SK-N-SH (cell line): ENCODE measurements at regions not wholly inside any gene's neighbourhood (a gene's known extent, or its start where the extent isn't known, plus 50 kb on each side); places are given as distances from the start of the nearest gene placed in this dataset.

ENCODE experiments used
- CTCF ChIA-PET: fragments of 300-600, 350-600 bp; formaldehyde crosslinking; extraction: SDS; loops from one replicate; lab custom pipeline; 2021; lab: Yijun Ruan, JAX
- POLR2A ChIA-PET: fragments of 350-600 bp; sonication (Branson Sonifier 250); formaldehyde crosslinking; extraction: SDS; loops from one replicate; lab custom pipeline; 2020; ENCODE audit warnings: antibody characterized with exemption, inconsistent platforms; lab: Yijun Ruan, JAX
- DNase-seq: peaks from one replicate; pipeline ENCODE4 v3.0.0; 2012
- H2AFZ ChIP-seq: fragments of 200-600 bp; sonication (generic); 2 replicates; pipeline ENCODE4 v1.8.1; 2016; ENCODE audit warnings: antibody characterized with exemption, mild to moderate bottlenecking, low read depth
- H3F3A ChIP-seq: fragments of 200-600 bp; sonication (generic); replicated peaks from 2 replicates; pipeline ENCODE3; 2016; ENCODE audit warnings: antibody characterized with exemption, mild to moderate bottlenecking; ENCODE audit not compliant: insufficient read depth
- H3K27ac ChIP-seq, 2 experiments: fragments of 200-500 bp in 1 of 2; fragments of 200-600 bp in 1 of 2; sonication (Bioruptor generic) in 1 of 2; sonication (generic), shearing (Covaris generic) in 1 of 2; 2 replicates each; pipeline versions ENCODE4 v1.5.1 to v1.6.1; 2014 to 2016; ENCODE audit warnings: low read depth in 2 of 2, inconsistent platforms in 1 of 2, low read length in 1 of 2, mild to moderate bottlenecking in 1 of 2, mixed read lengths in 1 of 2
- H3K27me3 ChIP-seq: fragments of 200-600 bp; sonication (generic), shearing (Covaris generic); 2 replicates; pipeline ENCODE4 v1.6.1; 2016; ENCODE audit warnings: mixed run types; ENCODE audit not compliant: insufficient read depth
- H3K36me3 ChIP-seq, 2 experiments: fragments of 200-500 bp in 1 of 2; fragments of 200-600 bp in 1 of 2; sonication (Bioruptor generic) in 1 of 2; sonication (generic) in 1 of 2; replicated peaks in 1 of 2; 2 replicates each; pipeline versions ENCODE3 to v1.5.1; 2014 to 2016; ENCODE audit warnings: low read length in 1 of 2, mild to moderate bottlenecking in 1 of 2; ENCODE audit not compliant: insufficient read depth in 2 of 2, control insufficient read depth in 1 of 2
- H3K4me1 ChIP-seq, 2 experiments: fragments of 200-500 bp in 1 of 2; fragments of 200-600 bp in 1 of 2; sonication (Bioruptor generic) in 1 of 2; sonication (generic), shearing (Covaris generic) in 1 of 2; 2 replicates each; pipeline versions ENCODE4 v1.5.1 to v1.6.1; 2014 to 2016; ENCODE audit warnings: low read depth in 1 of 2, low read length in 1 of 2, mixed run types in 1 of 2; ENCODE audit not compliant: insufficient read depth in 2 of 2, control insufficient read depth in 1 of 2
- H3K4me2 ChIP-seq: fragments of 200-600 bp; sonication (generic), shearing (Covaris generic); 2 replicates; pipeline ENCODE4 v1.6.1; 2017; ENCODE audit warnings: mixed run types
- H3K4me3 ChIP-seq, 2 experiments: fragments of 200-500 bp in 1 of 2; fragments of 200-600 bp in 1 of 2; sonication (Bioruptor generic) in 1 of 2; sonication (generic), shearing (Covaris generic) in 1 of 2; 2 replicates each; pipeline versions ENCODE4 v1.5.1 to v1.8.1; 2014 to 2016; ENCODE audit warnings: low read depth in 2 of 2, inconsistent platforms in 1 of 2, low read length in 1 of 2, mild to moderate bottlenecking in 1 of 2, mixed read lengths in 1 of 2, moderate library complexity in 1 of 2
- H3K79me2 ChIP-seq: fragments of 200-600 bp; sonication (generic); 2 replicates; pipeline ENCODE4 v1.8.1; 2017; ENCODE audit warnings: mild to moderate bottlenecking; ENCODE audit not compliant: insufficient read depth
- H3K9ac ChIP-seq: fragments of 200-600 bp; sonication (generic); 2 replicates; pipeline ENCODE4 v1.6.1; 2017; ENCODE audit warnings: mixed run types
- H3K9me2 ChIP-seq: fragments of 200-600 bp; sonication (generic); 2 replicates; pipeline ENCODE4 v1.6.1; 2017; ENCODE audit warnings: mixed run types
- H3K9me3 ChIP-seq: fragments of 200-600 bp; sonication (generic); 2 replicates; pipeline ENCODE4 v1.6.1; 2017; ENCODE audit warnings: mixed run types, mild to moderate bottlenecking, moderate library complexity
- H4K20me1 ChIP-seq: fragments of 200-600 bp; sonication (generic); 2 replicates; pipeline ENCODE4 v1.6.1; 2017; ENCODE audit warnings: mild to moderate bottlenecking, mixed run types; ENCODE audit not compliant: insufficient read depth
- CHD2 ChIP-seq: fragments of 150-350 bp; IDR thresholded peaks from 2 replicates; pipeline ENCODE4 v1.6.1; 2018; ENCODE audit warnings: low read length; ENCODE audit not compliant: partially characterized antibody
- CTCF ChIP-seq: fragments of 200-600 bp; sonication (generic); IDR thresholded peaks from 2 replicates; pipeline ENCODE4 v1.6.1; 2017; ENCODE audit warnings: antibody characterized with exemption, mild to moderate bottlenecking, moderate library complexity
- GABPA ChIP-seq: IDR thresholded peaks from 2 replicates; pipeline ENCODE4 v1.4.0; 2012; ENCODE audit warnings: low read depth, mild to moderate bottlenecking
- IRF3 ChIP-seq: fragments of 150-350 bp; IDR thresholded peaks from 2 replicates; pipeline ENCODE4 v1.6.1; 2016; ENCODE audit warnings: mild to moderate bottlenecking, low read depth, low read length
- JUND ChIP-seq: IDR thresholded peaks from 2 replicates; pipeline ENCODE4 v1.4.0; 2012
- MAX ChIP-seq: IDR thresholded peaks from 2 replicates; pipeline ENCODE4 v1.4.0; 2012; ENCODE audit warnings: low read depth
- MEF2A ChIP-seq: IDR thresholded peaks from 2 replicates; pipeline ENCODE4 v1.4.0; 2012; ENCODE audit warnings: low read depth, borderline replicate concordance
- MXI1 ChIP-seq: IDR thresholded peaks from 2 replicates; pipeline ENCODE4 v1.6.1; 2012; ENCODE audit warnings: mild to moderate bottlenecking, low read depth, low read length, improper control_type of control experiment
- NFIC ChIP-seq: IDR thresholded peaks from 2 replicates; pipeline ENCODE4 v1.4.0; 2012; ENCODE audit warnings: borderline replicate concordance
- RAD21 ChIP-seq: IDR thresholded peaks from 2 replicates; pipeline ENCODE4 v1.6.1; 2012; ENCODE audit warnings: mild to moderate bottlenecking, low read length
- RCOR1 ChIP-seq: fragments of 150-350 bp; IDR thresholded peaks from 2 replicates; pipeline ENCODE4 v1.6.1; 2017; ENCODE audit warnings: antibody characterized with exemption, low read length
- REST ChIP-seq: IDR thresholded peaks from 2 replicates; pipeline ENCODE4 v1.6.1; 2012; ENCODE audit warnings: mild to moderate bottlenecking, low read depth, low read length, moderate library complexity
- RFX5 ChIP-seq: IDR thresholded peaks from 2 replicates; pipeline ENCODE4 v1.6.1; 2012; ENCODE audit warnings: mild to moderate bottlenecking, improper control_type of control experiment, low read length
- USF1 ChIP-seq: IDR thresholded peaks from 2 replicates; pipeline ENCODE4 v1.4.0; 2012; ENCODE audit warnings: low read depth, borderline replicate concordance
- USF2 ChIP-seq: fragments of 150-350 bp; IDR thresholded peaks from 2 replicates; pipeline ENCODE4 v1.6.1; 2017; ENCODE audit warnings: antibody characterized with exemption, low read length, low read depth, borderline replicate concordance
- YY1 ChIP-seq: IDR thresholded peaks from 2 replicates; pipeline ENCODE4 v1.4.0; 2012; ENCODE audit warnings: low read depth, mild to moderate bottlenecking
- WGBS: methylation state at CpG from one replicate; pipeline ENCODE4 v1.1.6; 2017; ENCODE audit warnings: low lambda C conversion rate; 5-methylcytosine and 5-hydroxymethylcytosine counted together

GRCh38 chr6:4591218-4591617 lies 185.0 kb upstream of the CDYL start:
- Histone ChIP-seq H3K4me1 (no peaks in the 10 kb centered on the region), H3K4me3 (no peak overlapping the region), H3K4me2 (no peak overlapping the region), H3K9me2 (no peaks in the 10 kb centered on the region), H3F3A (no peaks in the 10 kb centered on the region)
- WGBS: 17% methylated on average over 6 of the region's 6 CpGs
- TF ChIP-seq MXI1 (no peak), RFX5 (no peak), MEF2A (no peak), NFIC (no peak), USF2 (no peak), MAX (no peak), REST (no peak), RAD21 (no peak), RCOR1 (no peak), GABPA (no peak), YY1 (no peak), CHD2 (no peak), USF1 (no peak), JUND (no peak), IRF3 (no peak), CTCF (no peak)
- TF ChIP-seq, all 33 proteins: peak for 0
- DNase-seq: no peak
- no peak overlapping the region for H3K9ac ChIP-seq
- ChIA-PET CTCF (no interaction called here), POLR2A (no interaction called here)
- peaks cover 4% of the 10 kb centered on the region; the same call in 1 of the 2 replicates for H3K27me3 ChIP-seq
- no peak overlapping the region for H3K27ac ChIP-seq
- no peak overlapping the region for H2AFZ ChIP-seq
- no peaks in the 10 kb centered on the region for H3K36me3 ChIP-seq
- H3K9me3 ChIP-seq: no peaks in the 10 kb centered on the region
- H3K79me2 ChIP-seq: no peaks in the 10 kb centered on the region
- no peaks in the 10 kb centered on the region for H4K20me1 ChIP-seq
